HG03354 (cell line): ENCODE measurements at regions not wholly inside any gene's neighbourhood (a gene's known extent, or its start where the extent isn't known, plus 50 kb on each side); places are given as distances from the start of the nearest gene placed in this dataset.

Source experiments
- ATAC-seq: cut with Tn5 transposase; IDR thresholded peaks from one replicate; pipeline ENCODE4 v1.9.1; 2021; ENCODE audit warnings: mild to moderate bottlenecking; ENCODE audit not compliant: unreplicated experiment, poor library complexity, severe bottlenecking

GRCh38 chr18:44028109-44028508 lies 652.6 kb upstream of the SETBP1 start:
- ATAC-seq = no peak

GRCh38 chr18:44031063-44031462 lies 649.6 kb upstream of the SETBP1 start:
- ATAC-seq = no peak

DNA sequence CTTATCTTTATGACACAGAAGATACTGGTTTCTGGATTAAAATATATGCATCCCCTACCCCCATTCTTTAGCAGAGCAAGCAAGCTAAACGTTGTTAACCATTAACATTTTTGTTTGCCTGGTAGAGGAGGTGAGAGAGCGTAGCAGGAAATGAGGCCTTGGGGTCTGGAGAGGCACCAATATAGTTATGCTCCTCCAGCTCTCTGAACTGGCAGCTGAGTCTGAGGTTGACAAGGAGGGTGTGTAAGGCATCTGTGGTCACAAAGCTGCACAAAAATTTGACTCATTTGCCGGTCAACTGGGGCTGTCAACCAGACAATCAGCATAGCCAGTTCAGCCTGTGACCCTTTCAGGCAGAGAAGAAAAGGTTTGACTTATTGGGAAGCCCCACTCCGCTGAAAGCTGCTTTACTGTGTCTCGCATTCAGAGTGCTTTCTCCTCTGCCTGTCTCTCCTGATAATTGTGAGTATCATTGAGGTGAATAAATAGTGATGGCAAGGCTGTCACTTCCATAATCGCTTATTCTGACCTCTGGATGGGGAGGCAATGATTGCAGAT lies 647.5 kb upstream of the SETBP1 start:
- peak; percentile 80 for ATAC-seq

GRCh38 chr18:44035554-44035953 lies 645.1 kb upstream of the SETBP1 start:
- ATAC-seq = no peak

DNA sequence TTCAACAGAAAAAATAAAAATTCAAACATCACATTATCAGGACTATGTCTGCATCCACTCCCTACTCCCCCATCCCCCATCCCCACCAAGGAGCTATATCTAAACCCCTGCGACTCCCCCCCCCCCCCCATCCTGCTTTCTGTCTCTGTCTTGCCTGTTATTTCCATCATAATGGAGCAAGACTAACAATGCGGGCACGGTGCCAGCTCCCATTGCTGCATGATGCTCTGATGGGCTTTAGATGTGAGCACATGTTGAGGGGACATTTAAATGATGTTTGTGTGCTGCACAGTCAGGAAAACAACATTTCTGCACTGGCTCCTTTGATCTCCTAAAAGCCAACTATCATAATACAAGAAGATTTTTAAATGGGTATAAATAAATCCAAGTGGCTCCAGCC lies 644.2 kb upstream of the SETBP1 start:
- ATAC-seq = no peak

DNA sequence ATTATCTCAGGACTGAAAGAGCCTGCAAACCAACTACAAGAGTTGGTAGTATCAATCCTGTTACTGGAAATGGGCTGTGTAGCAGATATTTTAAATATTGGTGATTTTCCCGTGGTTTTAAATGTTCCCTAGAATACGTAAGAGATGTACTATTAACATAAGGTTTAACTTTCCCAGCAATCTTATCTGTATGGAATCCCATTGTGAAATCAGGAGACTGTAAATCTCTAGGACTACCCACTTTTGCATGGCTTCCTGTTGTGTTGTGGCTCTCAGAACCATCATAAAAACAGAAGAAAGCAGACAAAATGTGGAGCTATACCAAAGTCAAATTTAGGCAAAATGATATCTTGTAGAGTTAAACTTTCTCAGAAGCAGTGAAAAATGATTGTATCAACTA lies 641.5 kb upstream of the SETBP1 start:
- no peak for ATAC-seq

DNA sequence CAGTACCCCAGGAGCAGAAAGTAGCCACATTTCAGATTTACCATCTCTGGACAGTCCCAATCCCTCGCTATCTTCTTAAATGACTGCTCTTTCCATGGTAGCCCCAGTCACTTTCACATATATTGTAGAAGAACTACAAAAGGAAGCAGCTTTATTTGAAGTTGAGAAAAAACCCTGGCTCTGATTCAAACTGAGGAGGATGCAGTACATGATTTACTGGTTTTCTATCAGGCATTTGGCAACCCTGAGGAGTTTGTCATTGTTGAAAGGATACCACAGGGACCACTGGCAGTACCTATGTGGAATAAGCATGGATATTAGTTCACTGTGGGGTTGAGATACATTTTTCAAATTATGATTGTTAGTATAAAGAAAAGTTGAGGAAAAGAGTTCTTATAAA lies 640.9 kb upstream of the SETBP1 start:
- no peak for ATAC-seq

GRCh38 chr18:44041553-44041952 lies 639.1 kb upstream of the SETBP1 start:
- no peak for ATAC-seq

- no peak for ATAC-seq
Measured at GRCh38 chr18:44041961-44042360, 638.7 kb upstream of the SETBP1 start.

DNA sequence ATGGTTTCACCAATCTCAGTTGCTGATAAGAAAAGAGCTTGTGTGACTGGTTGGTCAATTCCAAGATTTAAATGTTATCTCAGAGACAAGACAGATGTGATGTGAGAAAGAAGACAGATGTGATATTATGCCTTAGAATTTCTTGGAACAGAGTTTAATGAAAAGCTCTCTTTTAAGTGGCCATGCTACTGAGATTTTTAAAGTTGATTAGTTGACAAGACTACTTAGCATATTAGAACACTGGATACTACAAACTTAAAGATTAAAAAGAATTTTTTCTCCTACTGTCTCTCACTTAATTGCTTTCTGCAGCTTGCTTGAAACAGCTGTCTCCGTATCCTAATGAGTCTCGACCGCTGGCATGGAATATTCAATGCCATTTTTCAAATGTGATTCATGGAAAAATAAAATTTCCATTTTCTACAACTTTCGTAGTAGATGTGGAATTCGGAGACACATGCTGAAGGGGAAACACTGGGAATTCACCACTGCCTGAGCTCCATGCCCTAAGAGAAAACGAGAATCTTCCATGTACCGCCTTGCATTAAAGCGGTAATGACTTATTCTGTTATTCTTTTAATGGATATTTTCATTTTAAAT lies 634.2 kb upstream of the SETBP1 start:
- ATAC-seq = no peak

DNA sequence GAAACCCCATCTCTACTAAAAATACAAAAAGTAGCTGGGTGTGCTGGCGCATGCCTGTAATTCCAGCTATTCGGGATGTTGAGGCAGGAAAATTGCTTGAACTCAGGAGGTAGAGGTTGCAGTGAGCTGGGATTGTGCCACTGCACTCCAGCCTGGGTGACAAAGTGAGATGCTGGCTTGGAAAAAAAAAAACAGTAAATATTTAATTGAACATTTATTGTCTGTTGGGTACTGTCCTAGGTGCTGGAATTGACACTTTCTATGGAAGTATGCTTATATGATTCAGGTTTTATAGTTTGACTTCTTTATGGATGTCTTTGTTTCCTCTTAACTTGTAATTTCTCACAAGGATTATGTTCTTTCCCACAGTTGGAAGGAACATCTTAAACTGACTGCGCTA lies 633.1 kb upstream of the SETBP1 start:
- no peak for ATAC-seq

DNA sequence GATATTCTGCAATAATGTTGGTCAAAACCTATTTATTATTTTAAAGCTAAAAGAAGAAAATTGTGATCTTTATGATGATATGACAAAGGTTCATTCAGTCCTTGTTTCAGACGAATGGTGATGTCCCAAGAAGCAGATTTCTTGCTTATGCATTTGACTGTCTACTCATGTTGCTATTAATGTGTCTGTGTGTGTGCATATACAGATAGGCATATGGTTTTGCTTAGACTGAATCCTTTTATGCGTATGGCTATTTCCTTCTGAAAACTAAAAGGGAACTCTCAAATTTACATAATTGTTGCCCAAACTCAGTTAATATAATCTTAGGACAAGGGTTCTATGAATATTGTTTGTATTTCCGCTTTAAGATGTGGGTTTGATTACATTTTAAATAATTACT lies 632.3 kb upstream of the SETBP1 start:
- no peak for ATAC-seq

DNA sequence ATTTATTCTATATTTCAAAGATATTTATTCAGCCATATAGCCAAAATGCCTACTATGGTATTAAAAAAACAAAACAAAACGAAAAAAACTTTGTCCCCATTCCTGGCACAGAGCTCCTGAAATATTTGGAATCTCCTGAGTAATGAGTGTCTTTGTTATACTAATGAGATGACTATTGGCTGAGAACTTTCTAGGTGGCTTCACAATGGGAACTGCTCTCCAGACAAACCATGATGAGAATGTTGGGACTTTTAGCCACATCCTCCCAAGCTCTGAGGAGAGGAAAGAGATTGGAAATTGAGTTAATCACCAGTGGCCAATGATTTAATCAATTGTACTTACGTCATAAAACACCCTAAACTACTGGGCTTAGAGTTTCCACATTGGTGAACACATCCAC lies 631.8 kb upstream of the SETBP1 start:
- no peak for ATAC-seq

- no peak for ATAC-seq
Measured at GRCh38 chr18:44051026-44051425, 629.7 kb upstream of the SETBP1 start.

DNA sequence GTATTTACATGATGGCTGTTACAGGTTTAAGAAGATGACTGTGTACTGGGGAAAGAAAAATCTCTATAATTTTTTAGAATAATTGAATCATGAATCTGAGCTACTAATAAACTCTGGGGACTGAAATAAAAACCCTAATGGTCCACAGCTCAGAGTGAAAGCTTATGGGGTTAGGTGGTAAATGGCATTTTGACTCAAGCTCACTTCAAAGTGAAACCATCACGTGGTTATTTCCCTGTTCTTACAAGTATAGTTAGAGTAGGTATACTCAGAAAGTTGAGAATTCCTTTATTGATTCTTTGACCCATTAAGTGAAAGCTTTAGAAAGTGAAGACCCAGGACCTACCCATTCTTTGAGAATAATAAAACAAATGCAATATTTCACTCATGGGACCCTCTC lies 626.2 kb upstream of the SETBP1 start:
- ATAC-seq = no peak

- no peak for ATAC-seq
Measured at GRCh38 chr18:44060197-44060596, 620.5 kb upstream of the SETBP1 start.

GRCh38 chr18:44061438-44061837 lies 619.2 kb upstream of the SETBP1 start:
- no peak for ATAC-seq

GRCh38 chr18:44062345-44062744 lies 618.3 kb upstream of the SETBP1 start:
- no peak for ATAC-seq

GRCh38 chr18:44065206-44065605 lies 615.5 kb upstream of the SETBP1 start:
- no peak for ATAC-seq

DNA sequence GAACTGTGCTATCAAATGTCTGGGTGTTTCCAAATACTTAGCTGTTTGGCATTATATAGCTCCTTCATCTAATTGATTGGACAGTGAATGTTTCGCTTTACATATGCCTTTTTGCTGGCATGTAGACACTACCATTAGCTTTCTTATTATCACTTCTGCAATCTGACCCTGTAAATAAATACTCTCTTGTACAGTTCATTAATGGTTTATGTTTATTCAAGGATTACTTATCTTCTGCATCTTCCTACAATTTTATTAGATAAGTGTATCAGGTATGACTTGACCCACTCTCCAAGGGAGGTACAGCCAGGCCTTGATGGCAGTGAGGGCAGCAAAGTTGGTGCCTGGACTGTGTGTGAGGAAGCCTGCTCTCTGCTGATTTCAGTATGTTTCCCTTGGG lies 614.1 kb upstream of the SETBP1 start:
- no peak for ATAC-seq

GRCh38 chr18:44067186-44067585 lies 613.5 kb upstream of the SETBP1 start:
- no peak for ATAC-seq

DNA sequence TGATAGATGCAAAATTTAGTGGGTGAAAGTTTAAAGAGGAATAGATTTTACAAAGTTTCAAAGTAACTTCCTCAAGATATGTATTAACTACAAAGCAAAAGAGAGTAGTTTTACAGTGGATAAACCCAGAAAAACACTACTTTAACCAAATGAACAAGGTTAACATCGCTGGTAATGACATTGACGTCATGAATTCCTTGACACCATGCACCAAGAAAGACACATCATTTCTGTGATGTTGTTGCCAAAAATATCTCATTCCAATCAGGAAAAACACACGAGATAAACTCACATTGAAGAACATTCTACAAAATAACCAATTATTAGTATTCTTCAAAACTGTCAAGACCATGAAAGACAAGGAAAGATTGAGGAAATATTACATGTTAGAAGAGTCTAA lies 605.6 kb upstream of the SETBP1 start:
- ATAC-seq = no peak
